HepG2 (cell line): ENCODE measurements at regions not wholly inside any gene's neighbourhood (a gene's known extent, or its start where the extent isn't known, plus 50 kb on each side); places are given as distances from the start of the nearest gene placed in this dataset.
A peak's percentile ranks its signal among the peaks of the same experiment; 100 is the strongest.

Source experiments
- ATAC-seq: fragments of 200-7000 bp; cut with Tn5 transposase; 3 replicates; pipeline ENCODE4 v1.9.1; 2020; ENCODE audit warnings: mild to moderate bottlenecking, moderate library complexity
- BruUV-seq: library from RNA; stranded (reverse); fragments of 400-500 nt; replicated peaks from 2 replicates; lab custom pipeline; 2021; lab: Mats Ljungman, UMichigan
- CTCF ChIA-PET: fragments of 300-600 bp; formaldehyde crosslinking; extraction: SDS; loops from one replicate; lab custom pipeline; 2021; ENCODE audit warnings: low total read pairs, inconsistent platforms, low intra/inter-chr PET ratio; lab: Yijun Ruan, JAX
- POLR2A ChIA-PET: fragments of 350-600 bp; sonication (Branson Sonifier 250); formaldehyde crosslinking; loops from one replicate; lab custom pipeline; 2020; ENCODE audit warnings: antibody characterized with exemption, inconsistent platforms; lab: Yijun Ruan, JAX
- DNase-seq: peaks from one replicate; pipeline ENCODE4 v3.0.0-alpha.2; 2015; ENCODE audit warnings: low spot score
- FAIRE-seq: peaks from 3 replicates; lab custom pipeline; 2011; peaks lifted over from hg19 to GRCh38; lab: Jason Lieb, UNC
- H2AFZ ChIP-seq: one replicate; pipeline ENCODE4 v1.6.1; 2011; ENCODE audit warnings: low read length, inconsistent platforms
- H3K27ac ChIP-seq: fragments of 300-600 bp; 3 replicates; pipeline ENCODE4 v1.8.0; 2011; ENCODE audit warnings: mixed run types, mild to moderate bottlenecking, mixed read lengths, low read length, inconsistent platforms; ENCODE audit not compliant: insufficient read depth; ENCODE audit errors: extremely low read length
- H3K27me3 ChIP-seq, 2 experiments: fragments of 200-600 bp in 1 of 2; 2 replicates in 1 of 2; 3 replicates in 1 of 2; pipeline versions ENCODE4 v1.6.0 to v1.8.0; 2011; ENCODE audit warnings: low read length in 2 of 2, mild to moderate bottlenecking in 2 of 2, moderate library complexity in 2 of 2, inconsistent platforms in 1 of 2; ENCODE audit not compliant: insufficient read depth in 2 of 2, control insufficient read depth in 1 of 2
- H3K36me3 ChIP-seq, 2 experiments: fragments of 200-600 bp in 1 of 2; replicated peaks in 1 of 2; 2 replicates in 1 of 2; 3 replicates in 1 of 2; pipeline versions ENCODE4 v1.5.1 to v1.8.0; 2011; ENCODE audit warnings: low read length in 2 of 2, inconsistent platforms in 1 of 2; ENCODE audit not compliant: insufficient read depth in 2 of 2, control insufficient read depth in 1 of 2
- H3K4me1 ChIP-seq: 2 replicates; pipeline ENCODE4 v1.5.1; 2012; ENCODE audit warnings: low read length, inconsistent platforms; ENCODE audit not compliant: insufficient read depth
- H3K4me2 ChIP-seq: 2 replicates; pipeline ENCODE4 v1.6.0; 2011; ENCODE audit warnings: low read depth, low read length, inconsistent platforms
- H3K4me3 ChIP-seq, 3 experiments: fragments of 200-600 bp in 1 of 3; sonication (generic), shearing (Covaris generic) in 1 of 3; replicated peaks in 1 of 3; 2 replicates each; pipeline ENCODE4 v1.5.1; 2011 to 2016; ENCODE audit warnings: low read length in 3 of 3, inconsistent platforms in 2 of 3, low read depth in 2 of 3, mild to moderate bottlenecking in 2 of 3, control low read depth in 1 of 3, mixed read lengths in 1 of 3; ENCODE audit not compliant: insufficient read depth in 1 of 3
- H3K79me2 ChIP-seq: one replicate; pipeline ENCODE4 v1.6.1; 2011; ENCODE audit warnings: low read length, inconsistent platforms; ENCODE audit not compliant: insufficient read depth
- H3K9ac ChIP-seq: 2 replicates; pipeline ENCODE4 v1.6.0; 2011; ENCODE audit warnings: mild to moderate bottlenecking, low read depth, low read length, inconsistent platforms; ENCODE audit not compliant: insufficient read depth
- H3K9me3 ChIP-seq: 2 replicates; pipeline ENCODE4 v1.5.1; 2012; ENCODE audit warnings: mild to moderate bottlenecking, low read length
- H4K20me1 ChIP-seq: 2 replicates; pipeline ENCODE4 v1.6.0; 2011; ENCODE audit warnings: inconsistent platforms, mild to moderate bottlenecking, low read length, moderate library complexity; ENCODE audit not compliant: insufficient read depth
- ZFP82 ChIP-seq: sonication (generic); formaldehyde crosslinking; IDR thresholded peaks from 2 replicates; pipeline ENCODE4 v1.5.1; 2020; ENCODE audit warnings: mild to moderate bottlenecking, missing genetic modification reagents, borderline replicate concordance
- ZFP90 ChIP-seq: sonication (generic); formaldehyde crosslinking; IDR thresholded peaks from 2 replicates; pipeline ENCODE4 v1.8.0; 2022; ENCODE audit warnings: missing genetic modification reagents, mild to moderate bottlenecking, inconsistent platforms, borderline replicate concordance
- ZKSCAN1 ChIP-seq: fragments of 150-350 bp; IDR thresholded peaks from 2 replicates; pipeline ENCODE4 v1.6.1; 2014; ENCODE audit warnings: low read length
- ZNF33B ChIP-seq: sonication (generic); formaldehyde crosslinking; IDR thresholded peaks from 2 replicates; pipeline ENCODE4 v1.5.1; 2020; ENCODE audit warnings: mild to moderate bottlenecking, missing genetic modification reagents
- ZNF660 ChIP-seq: sonication (generic); formaldehyde crosslinking; IDR thresholded peaks from 2 replicates; pipeline ENCODE4 v1.5.1; 2020; ENCODE audit warnings: mild to moderate bottlenecking, low read depth, missing genetic modification reagents, borderline replicate concordance
- ZNF788 ChIP-seq: sonication (generic); formaldehyde crosslinking; IDR thresholded peaks from 2 replicates; pipeline ENCODE4 v1.5.0; 2020; ENCODE audit warnings: mild to moderate bottlenecking, missing genetic modification reagents, borderline replicate concordance
- WGBS: methylation state at CpG from one replicate; pipeline ENCODE4 v1.1.6; 2017; ENCODE audit warnings: low lambda C conversion rate; 5-methylcytosine and 5-hydroxymethylcytosine counted together
- in situ Hi-C: cut with HindIII; loops from 2 replicates; pipeline ENCODE4 v1.10.0; 2017; ENCODE audit warnings: low pct_unique_long_range_greater_than_20kb; ENCODE audit not compliant: extremely low pct_ligation_motif_present
- intact Hi-C: fragments of 100-400 bp; cut with micrococcal nuclease; formaldehyde crosslinking; loops from one replicate; pipeline ENCODE4 v1.10.0; 2022; ENCODE audit not compliant: unreplicated experiment
- TF ChIP-seq, protein P1 (sequence below): sonication (generic); formaldehyde crosslinking; IDR thresholded peaks from 2 replicates; pipeline ENCODE4 v1.4.0; 2020; ENCODE audit warnings: low read depth, mild to moderate bottlenecking, missing genetic modification reagents
- TF ChIP-seq, protein P2 (sequence below): sonication (generic); formaldehyde crosslinking; IDR thresholded peaks from 2 replicates; pipeline ENCODE4 v1.5.1; 2020; ENCODE audit warnings: missing genetic modification reagents, mild to moderate bottlenecking, borderline replicate concordance
- TF ChIP-seq, protein P3 (sequence below): sonication (generic); formaldehyde crosslinking; IDR thresholded peaks from 2 replicates; pipeline ENCODE4 v1.4.0; 2020; ENCODE audit warnings: missing genetic modification reagents
- TF ChIP-seq, protein P4 (sequence below): IDR thresholded peaks from 2 replicates; pipeline ENCODE4 v1.6.1; 2016; ENCODE audit warnings: missing compliant biosample characterization, missing genetic modification reagents, borderline replicate concordance
- TF ChIP-seq, protein P5 (sequence below): sonication (generic); formaldehyde crosslinking; IDR thresholded peaks from 2 replicates; pipeline ENCODE4 v1.5.0; 2020; ENCODE audit warnings: missing genetic modification reagents

DNA sequence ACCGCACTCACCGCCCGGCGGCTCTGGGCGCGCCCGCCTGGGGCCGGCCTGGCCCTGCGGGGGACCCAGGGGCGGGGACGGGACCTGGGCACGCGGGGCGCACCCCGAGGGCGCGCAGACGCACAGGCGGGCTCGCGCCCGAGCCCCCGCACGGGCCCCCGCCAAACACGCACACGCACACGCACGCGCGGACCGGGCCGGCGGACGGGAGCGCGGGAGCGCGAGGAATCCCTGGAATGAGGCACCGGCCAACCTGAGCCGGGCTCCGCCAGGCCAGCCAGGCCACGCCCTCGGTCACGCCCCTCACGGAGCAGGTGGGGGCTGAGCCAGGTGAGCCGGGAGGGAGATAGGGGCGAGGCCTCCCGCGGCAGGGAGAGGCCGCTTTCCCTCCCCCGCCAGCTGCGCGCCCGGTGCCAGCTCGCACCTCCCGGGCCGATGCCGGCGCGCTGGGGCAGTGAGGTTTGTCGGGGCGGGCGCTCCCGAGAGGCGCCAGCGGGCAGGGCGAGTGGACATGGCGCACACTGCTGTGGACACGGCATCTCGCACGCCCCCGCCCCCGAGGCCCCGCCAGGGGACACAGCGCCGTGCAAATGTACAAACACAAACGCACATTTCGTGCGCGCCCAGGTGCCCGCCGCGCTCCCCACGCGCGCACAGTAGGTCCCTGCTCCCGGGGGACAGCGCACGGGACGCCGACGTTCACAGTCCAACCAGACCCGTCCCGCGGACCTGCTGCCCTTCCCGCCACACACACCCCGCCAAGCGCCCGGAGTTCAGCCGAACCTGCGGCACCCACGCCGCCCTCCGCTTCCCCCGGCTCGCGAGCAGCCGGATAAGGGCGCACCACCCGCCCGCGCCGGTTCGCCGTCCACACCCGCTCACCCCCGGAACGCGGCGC, 75.9 kb upstream of the VGLL4 start:
- in situ Hi-C loops = no loop called here
- no TSS peak for BruUV-seq
- 0% methylated on average over 12 of the region's 121 CpGs for WGBS
- TF ChIP-seq, protein P1, sequence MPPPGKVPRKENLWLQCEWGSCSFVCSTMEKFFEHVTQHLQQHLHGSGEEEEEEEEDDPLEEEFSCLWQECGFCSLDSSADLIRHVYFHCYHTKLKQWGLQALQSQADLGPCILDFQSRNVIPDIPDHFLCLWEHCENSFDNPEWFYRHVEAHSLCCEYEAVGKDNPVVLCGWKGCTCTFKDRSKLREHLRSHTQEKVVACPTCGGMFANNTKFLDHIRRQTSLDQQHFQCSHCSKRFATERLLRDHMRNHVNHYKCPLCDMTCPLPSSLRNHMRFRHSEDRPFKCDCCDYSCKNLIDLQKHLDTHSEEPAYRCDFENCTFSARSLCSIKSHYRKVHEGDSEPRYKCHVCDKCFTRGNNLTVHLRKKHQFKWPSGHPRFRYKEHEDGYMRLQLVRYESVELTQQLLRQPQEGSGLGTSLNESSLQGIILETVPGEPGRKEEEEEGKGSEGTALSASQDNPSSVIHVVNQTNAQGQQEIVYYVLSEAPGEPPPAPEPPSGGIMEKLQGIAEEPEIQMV (CRISPR knock-in tag) = no peak
- TF ChIP-seq ZNF33B (no peak), ZNF788 (CRISPR knock-in tag) (peak; percentile 78), ZFP90 (CRISPR knock-in tag) (no peak), ZNF660 (CRISPR knock-in tag) (no peak), ZKSCAN1 (peak; percentile 84), ZFP82 (no peak)
- TF ChIP-seq, protein P2, sequence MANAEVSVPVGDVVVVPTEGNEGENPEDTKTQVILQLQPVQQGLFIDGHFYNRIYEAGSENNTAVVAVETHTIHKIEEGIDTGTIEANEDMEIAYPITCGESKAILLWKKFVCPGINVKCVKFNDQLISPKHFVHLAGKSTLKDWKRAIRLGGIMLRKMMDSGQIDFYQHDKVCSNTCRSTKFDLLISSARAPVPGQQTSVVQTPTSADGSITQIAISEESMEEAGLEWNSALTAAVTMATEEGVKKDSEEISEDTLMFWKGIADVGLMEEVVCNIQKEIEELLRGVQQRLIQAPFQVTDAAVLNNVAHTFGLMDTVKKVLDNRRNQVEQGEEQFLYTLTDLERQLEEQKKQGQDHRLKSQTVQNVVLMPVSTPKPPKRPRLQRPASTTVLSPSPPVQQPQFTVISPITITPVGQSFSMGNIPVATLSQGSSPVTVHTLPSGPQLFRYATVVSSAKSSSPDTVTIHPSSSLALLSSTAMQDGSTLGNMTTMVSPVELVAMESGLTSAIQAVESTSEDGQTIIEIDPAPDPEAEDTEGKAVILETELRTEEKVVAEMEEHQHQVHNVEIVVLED = no peak; the same call in 1 of the 2 replicates
- TF ChIP-seq, protein P3, sequence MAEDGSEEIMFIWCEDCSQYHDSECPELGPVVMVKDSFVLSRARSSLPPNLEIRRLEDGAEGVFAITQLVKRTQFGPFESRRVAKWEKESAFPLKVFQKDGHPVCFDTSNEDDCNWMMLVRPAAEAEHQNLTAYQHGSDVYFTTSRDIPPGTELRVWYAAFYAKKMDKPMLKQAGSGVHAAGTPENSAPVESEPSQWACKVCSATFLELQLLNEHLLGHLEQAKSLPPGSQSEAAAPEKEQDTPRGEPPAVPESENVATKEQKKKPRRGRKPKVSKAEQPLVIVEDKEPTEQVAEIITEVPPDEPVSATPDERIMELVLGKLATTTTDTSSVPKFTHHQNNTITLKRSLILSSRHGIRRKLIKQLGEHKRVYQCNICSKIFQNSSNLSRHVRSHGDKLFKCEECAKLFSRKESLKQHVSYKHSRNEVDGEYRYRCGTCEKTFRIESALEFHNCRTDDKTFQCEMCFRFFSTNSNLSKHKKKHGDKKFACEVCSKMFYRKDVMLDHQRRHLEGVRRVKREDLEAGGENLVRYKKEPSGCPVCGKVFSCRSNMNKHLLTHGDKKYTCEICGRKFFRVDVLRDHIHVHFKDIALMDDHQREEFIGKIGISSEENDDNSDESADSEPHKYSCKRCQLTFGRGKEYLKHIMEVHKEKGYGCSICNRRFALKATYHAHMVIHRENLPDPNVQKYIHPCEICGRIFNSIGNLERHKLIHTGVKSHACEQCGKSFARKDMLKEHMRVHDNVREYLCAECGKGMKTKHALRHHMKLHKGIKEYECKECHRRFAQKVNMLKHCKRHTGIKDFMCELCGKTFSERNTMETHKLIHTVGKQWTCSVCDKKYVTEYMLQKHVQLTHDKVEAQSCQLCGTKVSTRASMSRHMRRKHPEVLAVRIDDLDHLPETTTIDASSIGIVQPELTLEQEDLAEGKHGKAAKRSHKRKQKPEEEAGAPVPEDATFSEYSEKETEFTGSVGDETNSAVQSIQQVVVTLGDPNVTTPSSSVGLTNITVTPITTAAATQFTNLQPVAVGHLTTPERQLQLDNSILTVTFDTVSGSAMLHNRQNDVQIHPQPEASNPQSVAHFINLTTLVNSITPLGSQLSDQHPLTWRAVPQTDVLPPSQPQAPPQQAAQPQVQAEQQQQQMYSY (CRISPR knock-in tag) = no peak; the same call in 1 of the 2 replicates
- TF ChIP-seq, protein P4, sequence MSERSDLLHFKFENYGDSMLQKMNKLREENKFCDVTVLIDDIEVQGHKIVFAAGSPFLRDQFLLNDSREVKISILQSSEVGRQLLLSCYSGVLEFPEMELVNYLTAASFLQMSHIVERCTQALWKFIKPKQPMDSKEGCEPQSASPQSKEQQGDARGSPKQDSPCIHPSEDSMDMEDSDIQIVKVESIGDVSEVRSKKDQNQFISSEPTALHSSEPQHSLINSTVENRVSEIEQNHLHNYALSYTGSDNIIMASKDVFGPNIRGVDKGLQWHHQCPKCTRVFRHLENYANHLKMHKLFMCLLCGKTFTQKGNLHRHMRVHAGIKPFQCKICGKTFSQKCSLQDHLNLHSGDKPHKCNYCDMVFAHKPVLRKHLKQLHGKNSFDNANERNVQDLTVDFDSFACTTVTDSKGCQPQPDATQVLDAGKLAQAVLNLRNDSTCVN (CRISPR knock-in tag) = no peak
- TF ChIP-seq, protein P5, sequence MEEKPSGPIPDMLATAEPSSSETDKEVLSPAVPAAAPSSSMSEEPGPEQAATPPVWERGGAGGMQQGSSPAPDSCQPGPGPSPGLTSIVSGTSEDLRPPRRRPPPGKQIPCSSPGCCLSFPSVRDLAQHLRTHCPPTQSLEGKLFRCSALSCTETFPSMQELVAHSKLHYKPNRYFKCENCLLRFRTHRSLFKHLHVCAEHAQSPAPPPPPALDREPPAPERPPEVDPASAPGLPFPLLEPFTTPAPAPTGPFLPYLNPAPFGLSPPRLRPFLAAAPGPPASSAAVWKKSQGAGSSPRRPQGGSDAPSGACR (CRISPR knock-in tag) = no peak

More for the DNA sequence above, 75.9 kb upstream of the VGLL4 start:
- Histone ChIP-seq H3K27me3 (peaks cover 0 to 13% of the 10 kb centered on the region in 2 experiments; a peak in 2 of 5 replicates), H3K4me2 (peak overlapping the region; percentile 87), H3K36me3 (no peaks in the 10 kb centered on the region), H3K9ac (peak overlapping the region; percentile 79), H2AFZ (no peak overlapping the region), H3K4me3 (peak overlapping the region; percentile 88 to 95 (median 92)), H3K27ac (peak overlapping the region; percentile 61), H3K4me1 (peaks cover 36% of the 10 kb centered on the region), H3K79me2 (peaks cover 26% of the 10 kb centered on the region), H3K9me3 (no peaks in the 10 kb centered on the region), H4K20me1 (no peaks in the 10 kb centered on the region)
- ChIA-PET CTCF (no interaction called here), POLR2A (no interaction called here)
- peak; percentile 18 for FAIRE-seq
- DNase-seq = peak; percentile 73
- intact Hi-C loops = loop anchor here (2.0 to 5.0 kb wide), 3 partner anchors 51 to 98 kb away; no protein-coding TSS in a partner anchor
- ATAC-seq = peak; percentile 80
